Kidney tubule cell (primary cell): ENCODE measurements at regions not wholly inside any gene's neighbourhood (a gene's known extent, or its start where the extent isn't known, plus 50 kb on each side); places are given as distances from the start of the nearest gene placed in this dataset.
"Not testable (repeated sequence)": the region's sequence is repeated elsewhere in the genome, so short reads cannot be mapped to it uniquely, and the experiment has no call there.

Source experiments
- DNase-seq: peaks from one replicate; pipeline ENCODE4 v3.0.0-alpha.2; 2018; ENCODE audit warnings: low spot score

DNA sequence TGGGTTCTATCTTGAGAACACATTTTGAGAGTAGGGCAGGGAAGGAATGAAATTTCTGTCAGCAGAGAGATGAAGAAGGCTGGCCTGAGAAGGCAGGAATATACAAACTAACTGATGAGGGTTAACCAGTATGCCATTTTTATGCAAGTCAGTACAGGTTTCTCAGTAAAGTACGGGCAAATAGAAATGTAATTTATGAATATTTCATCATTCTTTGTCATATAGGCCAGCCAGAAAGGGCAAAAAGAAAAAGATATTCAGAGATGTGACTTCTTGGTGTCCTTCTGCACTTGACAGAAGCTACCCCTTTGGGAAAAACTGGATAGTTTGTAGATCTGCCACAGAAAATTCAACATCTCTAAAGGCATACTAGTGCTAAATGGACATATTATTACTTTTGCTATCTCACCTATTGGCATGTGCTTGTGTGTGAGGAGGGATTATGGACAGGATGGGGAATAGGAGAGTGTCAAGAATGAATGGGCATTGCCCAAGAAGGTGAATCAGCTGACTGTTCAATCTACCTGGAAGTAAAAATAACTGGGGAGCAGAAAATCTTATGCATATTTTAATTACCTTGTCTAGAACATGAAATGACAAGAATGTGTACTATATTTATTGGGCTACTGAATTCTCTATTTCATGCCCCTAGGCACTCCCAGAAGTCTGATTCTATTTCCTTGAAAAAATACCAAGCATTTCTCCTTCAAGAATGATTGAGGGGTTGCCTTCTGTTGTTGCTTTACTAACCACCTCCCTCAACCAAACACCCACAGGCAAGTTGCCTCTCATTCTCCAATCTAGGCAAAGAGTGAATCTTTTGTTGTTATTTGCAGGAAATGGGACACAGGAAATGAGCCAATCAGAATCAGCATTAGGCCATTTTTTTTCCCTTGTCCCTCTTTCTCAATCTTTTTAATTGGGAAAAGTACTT, 175.1 kb upstream of the SLC38A2 start:
- peak; percentile 52 for DNase-seq

DNA sequence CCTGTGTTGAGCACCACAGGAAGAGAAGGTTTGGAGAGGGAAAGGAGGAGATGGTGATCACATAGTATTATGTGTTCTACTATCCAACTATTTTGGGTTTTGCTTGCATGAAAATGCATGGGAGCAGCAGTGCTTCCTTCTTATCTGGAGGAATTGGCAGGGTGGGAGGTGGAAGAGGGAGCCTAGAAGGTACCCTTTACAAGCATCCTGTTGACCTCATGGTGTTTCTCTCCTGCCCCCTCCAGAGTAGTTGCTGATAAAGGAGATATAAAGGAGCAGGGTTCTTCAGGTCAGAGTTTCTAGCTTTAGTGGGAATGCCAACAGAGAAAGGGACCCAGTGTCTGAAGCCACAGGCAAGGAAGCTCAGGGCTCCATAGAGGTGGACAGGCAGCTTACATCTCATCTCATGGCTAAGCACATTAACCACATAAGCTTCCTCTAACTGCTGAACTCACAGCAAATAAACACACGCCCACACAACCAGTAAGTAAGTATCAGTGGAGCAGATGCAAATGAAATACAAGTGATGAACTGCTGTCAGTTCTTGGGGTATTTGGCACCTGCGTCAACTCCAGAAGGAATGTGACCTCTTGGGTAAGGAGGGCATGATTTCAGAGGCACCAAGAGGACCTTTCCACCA, 174.2 kb upstream of the SLC38A2 start:
- no peak for DNase-seq

DNA sequence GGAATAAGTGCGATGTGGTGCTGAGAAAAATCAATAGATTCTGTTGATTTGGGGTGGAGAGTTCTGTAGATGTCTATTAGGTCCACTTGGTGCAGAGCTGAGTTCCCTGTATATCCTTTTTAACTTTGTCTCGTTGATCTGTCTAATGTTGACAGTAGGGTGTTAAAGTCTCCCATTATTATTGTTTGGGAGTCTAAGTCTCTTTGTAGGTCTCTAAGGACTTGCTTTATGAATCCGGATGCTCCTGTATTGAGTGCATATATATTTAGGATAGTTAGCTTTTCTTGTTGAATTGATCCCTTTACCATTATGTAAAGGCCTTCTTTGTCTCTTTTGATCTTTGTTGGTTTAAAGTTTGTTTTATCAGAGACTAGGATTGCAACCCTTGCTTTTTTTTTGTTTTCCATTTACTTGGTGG, 170.8 kb upstream of the SLC38A2 start:
- not testable (repeated sequence) for DNase-seq

DNA sequence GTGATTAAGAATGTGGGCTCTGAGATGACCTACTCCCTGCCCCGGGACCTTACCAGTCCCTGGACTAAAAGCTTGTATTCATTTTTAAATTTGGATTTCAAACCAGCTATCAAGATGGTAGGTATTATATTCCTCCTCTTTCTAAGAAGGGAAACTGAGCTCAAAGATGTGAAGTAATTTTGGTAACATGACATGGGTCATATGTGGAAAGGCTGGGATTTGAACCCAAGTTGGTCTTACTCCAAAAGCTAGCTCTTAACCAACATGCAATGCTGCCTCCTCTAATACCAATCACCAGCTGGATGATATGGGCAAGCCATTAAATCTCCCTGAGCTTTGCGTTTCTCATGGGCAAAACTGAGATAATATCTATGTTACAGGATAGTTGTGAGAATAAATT, 166.4 kb upstream of the SLC38A2 start:
- no peak for DNase-seq

DNA sequence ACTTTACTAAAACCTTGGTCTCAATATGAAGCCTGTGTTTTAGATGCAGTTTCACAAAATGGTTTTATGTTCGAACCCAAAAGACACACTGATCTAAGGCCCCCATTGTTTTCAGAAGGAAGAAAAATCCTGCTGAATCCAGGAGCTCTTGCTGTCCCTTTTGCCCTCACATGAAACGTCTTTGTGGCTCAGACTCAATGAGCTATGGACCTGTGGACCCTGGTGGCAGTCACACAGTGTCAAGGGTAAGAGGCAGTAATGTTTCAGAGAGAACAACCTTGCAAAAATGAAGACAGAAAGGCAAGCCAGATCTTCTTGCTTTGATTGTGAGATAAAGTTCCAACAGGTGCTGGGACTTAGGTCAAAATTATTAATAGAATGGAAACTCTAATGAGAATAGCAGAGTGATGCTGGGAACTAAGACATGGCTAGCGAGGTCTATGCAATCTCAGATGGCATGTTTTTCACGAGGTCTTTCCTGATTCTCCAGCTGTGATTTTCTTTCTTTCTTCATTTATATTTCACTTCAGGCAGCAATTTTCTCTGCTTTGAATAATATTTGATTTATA, 164.9 kb upstream of the SLC38A2 start:
- no peak for DNase-seq

DNA sequence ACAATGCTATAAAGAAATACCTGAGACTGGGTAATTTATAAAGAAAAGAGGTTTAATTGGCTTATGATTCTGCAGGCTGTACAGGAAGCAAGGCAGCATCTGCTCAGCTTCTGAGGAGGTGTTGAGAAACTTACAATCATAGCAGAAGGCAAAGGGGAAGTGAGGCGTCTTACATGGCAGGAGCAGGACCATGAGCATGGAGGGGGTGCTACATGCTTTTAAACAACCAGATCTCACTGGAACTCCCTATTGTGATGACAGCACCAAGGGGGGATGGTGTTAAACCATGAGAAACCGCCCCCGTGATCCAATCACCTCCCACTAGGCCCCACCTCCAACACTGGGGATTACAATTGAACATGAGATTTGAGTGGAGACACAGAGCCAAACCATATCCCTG, 163.7 kb upstream of the SLC38A2 start:
- not testable (repeated sequence) for DNase-seq

DNA sequence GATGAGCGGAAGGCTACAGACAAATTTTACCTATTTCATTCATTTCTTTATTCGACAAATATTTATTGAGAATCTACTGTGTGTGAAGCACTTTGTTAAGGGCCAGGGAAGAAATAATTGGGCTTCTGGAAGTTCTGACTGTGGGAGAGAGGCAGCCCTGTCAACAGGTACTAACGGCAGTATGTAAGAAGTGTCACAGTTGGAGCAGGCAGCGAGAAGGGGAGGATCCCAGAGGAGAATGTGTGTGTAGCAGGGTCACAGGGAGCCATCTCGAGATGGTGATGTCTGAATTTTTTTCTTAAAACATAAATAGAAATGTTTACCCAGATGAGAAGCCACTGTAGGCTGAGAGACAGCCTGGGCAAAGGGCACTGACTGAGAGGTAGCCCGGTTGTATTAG, 163.3 kb upstream of the SLC38A2 start:
- DNase-seq, result no peak

DNA sequence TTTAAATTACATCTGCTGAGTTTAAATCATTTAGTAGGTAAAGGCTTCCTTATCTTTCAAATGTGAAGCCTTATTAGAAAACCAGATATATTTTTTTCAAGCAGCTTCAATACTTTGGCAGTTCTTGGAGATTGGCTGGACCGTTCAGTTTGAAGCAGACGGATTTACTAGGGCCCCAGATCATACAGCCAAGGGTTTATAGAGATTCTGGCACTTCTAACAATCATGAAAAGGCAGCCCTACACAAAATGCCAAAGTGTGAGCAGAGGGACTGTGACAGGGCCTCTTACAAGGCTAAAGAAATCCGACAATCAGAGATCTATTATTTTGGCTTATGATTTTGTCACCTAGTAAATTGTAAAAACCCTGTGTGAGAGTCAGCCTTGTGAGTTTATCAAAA, 162.8 kb upstream of the SLC38A2 start:
- DNase-seq, result no peak

DNA sequence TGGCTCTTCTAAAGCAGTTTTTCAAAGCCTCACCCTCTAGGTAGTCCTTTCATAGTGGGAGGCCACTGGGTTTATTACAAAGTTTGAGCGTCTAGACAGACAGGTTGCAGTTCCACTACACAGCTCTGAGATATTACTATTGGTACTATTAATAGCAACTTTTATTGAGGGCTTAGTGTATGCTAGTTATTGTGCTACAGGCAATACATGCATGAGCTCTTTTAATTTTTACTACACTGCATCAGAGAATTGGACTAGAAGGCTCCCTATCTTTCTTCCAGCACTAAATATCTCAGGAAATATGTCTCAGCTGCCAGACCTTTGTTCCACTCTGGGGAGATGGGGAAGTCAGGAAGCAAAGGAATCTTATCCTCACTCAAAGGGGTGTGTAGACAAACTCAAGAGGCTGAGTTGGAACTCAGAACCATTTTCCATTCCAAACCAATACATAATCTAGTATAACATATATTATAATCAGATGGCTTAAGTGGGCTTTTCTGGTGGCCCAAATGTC, 161.8 kb upstream of the SLC38A2 start:
- no peak for DNase-seq

DNA sequence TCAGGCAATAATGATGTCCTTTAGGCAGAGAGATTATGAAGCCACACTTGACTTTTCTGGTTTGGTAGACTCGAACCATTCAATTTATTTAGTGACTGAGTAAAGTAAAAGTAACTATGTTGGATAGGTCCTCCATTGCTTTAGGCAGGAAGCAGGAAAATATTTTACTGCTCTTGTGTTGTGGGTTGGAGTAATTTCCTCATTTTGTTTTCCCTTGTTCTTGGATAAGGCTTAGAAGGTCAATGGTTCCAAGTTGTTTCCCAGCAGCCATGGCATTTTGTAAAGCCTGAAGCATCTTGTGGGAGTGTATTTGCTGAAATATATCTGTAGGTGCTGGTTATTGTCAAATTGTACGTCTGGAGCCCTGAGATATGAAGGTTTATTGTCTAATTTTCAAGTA, 161.2 kb upstream of the SLC38A2 start:
- DNase-seq, result no peak

DNA sequence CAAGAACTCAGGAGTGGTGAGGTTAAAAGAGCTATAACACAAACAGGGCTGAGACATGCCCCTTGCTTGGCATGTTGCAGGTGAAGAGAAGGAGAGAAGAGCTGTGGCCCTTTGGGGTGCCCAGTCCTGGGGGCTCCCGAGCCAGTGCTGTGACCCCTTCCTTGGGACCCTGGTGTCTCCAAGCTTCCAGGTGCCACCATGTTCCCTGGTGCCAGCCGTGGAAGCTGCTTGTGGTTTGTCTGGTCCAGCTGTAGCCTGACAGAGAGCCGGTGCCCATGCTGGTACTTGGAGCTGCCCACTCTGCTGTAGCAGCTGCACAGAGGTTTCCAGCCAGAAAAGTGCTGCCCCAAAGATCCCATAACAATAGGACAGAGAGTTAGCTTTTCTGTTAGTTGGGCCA, 159.2 kb upstream of the SLC38A2 start:
- DNase-seq, result no peak

DNA sequence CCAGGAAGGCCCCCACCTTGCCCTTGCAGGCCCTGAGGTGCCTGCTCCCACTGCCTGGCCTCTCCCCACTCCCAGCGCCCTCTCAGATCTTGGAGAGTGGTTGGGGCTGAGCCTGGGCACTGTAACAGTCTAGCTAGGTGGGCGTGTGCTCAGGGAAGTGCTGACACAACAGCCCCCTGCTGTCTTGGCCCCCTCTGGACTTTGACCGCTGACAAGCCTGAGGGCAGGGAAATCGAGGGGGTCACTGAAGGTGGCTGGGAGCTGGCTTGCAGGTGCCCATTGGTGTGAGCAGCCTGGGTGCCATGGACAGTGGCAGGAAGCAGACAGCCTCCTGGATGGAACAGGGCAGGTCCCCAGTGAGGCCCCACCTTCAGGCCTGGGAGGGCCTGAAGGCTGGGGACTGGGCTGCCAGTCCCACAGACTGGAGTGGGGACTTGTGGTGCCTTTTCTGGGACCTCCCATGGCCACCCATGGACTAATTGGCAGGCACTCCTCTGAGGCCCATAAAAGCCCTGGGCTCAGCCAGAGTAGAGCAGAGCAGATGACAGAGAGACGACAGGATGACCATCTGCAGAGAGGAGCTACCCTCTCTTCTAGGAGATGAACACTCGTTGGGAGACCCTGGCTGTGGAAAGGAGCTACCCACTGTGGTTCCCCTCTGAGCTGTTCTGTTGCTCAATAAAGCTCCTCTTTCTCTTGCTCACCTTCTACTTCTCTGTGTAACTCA, 158.6 kb upstream of the SLC38A2 start:
- DNase-seq, result no peak

DNA sequence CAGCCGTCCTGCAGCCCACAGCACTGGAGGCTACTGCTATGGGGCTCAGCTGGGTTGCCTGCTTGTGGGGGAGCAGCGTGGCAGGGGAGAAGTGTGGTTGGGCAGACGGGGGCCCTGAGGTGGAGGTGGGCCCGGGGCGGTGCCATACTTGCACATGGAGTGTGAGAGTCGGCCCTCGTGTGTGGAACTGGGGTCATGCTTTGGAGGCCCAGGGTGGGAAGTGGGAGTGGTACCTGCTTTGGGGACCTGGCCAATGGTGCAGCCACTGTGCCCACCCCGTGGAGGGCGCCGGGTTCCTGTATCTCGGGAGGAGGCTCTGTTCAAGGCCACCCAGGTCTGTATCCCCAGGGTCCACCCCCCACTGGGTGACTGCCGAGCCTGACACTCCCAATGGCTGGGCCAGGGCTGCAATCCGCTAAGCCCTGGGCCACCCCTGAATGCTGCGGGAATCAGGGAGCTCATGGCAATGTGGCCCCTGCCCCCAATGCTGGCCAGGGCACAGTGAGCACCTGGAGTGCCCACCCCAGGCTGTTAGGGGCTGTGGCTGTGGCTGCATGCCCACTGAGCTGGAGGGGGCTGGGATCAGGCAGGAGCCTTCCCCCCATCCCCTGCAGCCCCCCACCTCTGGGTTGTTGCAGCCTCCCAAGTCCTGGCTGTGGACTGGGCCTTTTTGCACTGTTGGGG, 157.9 kb upstream of the SLC38A2 start:
- DNase-seq, result no peak

DNA sequence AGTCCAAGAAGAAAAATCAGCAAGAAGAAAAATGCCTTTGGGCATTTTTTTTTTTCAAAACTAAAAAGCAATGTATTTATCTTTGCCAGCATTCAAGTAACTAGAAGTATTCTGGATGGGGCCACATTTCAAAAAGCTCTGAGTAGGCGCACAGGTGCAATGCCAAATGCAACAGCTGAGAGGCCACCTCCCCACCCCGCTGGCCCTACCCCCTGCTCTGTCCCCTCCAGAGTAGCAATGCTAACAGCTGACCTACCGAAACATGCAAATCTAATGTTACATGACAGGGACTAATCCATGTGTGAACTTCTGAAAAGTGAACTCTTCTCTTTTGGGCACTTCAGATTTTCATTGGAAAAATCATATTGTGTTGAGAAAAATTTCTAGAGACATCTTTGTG, 153.7 kb upstream of the SLC38A2 start:
- no peak for DNase-seq

DNA sequence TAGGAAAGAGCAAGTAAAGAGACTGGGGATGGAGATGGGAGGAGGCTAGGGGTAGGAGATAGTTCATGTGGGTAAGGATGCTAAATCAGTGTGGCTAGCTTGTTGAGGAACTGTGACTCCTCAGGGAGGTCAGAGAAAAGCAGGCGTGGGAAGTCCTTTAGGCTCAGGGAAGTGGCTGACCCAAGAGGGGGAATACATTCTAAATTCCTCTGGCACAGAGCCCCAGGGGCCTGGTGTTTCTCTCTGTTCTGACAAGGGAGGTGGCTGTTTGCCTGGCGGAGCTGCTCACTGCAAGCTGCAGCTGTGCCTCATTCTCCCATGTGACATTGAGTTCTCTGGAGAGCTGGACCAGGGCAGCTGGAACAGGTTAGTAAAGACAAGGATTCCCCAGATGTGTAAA, 152.2 kb upstream of the SLC38A2 start:
- DNase-seq, result peak; percentile 22

DNA sequence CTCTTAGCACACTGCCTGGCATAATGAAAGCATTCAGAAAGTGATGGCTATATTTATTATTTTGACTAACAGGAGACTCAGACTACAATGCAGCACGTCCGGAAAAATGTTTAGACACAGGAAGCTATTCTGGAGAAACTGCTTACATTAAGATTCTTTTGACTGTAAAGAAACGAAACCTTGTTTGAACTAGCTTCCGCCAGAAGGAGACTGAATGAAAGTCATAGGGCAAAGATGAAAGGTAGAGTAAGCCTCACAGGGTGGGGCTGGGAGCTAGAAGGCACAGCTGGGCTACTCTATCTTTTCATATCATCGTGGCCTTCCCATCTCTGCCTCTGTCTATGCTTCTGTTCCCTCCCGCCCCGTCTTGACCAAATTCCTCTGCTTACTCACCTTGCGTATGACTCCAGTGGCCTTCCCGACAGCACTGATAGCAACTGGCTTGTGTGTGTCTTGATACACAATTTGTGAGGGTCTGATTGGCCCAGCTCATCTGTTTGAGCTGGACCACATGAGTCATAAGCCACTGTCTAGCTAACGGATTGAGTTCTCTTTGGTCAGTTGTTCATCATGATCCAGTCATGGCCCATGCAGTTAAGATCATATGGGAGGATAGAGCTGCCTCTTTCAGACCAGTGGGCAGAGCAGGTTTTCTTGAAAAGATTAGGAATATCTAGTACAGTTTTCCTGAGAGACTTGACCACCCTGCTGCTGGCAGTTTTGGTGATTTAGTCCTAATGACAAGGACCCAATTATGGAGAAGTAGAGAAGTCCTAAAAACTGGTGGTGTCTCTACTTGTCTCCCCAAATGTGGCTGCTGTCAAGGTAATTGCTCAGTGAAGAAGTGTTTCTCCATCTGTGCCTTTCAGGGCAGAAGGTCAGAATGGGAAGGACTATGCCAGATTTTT, 151.5 kb upstream of the SLC38A2 start:
- DNase-seq, result peak; percentile 98

DNA sequence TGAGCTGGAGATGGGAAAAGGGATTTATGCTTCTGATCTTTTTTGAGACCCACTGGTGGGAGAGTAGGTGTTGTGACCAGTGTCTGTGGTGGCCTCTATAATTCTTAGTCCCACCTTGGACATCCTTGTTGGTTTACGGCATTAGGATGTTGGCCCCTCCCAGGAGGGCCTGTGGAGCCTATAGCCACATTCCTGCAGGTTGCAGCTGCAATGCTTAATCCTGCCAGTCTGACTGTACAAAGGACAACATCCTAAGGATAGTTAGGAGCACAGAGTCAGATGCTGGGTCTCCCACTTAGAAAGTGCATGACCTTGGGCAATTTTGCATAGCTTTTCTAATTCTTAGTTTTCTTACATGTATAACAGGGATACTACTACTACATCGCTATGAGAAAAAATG, 150.9 kb upstream of the SLC38A2 start:
- DNase-seq, result no peak

DNA sequence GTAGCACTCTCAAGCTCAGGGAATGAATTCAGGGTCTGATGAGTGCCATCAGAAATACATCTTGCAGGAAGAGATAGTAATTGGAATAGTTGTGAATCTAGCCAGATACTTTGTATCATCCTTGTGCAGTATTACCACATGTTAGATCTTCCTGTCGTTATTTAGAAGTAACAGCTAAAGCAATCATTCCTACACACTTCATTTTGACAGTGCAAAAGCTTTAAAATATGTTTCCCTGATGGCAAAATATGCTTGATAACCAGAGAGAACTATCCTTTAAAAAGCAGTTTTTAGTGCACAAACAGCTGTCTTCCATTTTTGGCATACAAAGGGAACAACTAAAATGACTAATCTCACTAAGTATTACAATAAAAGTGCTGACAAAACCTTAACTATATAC, 149.5 kb upstream of the SLC38A2 start:
- DNase-seq, result no peak

DNA sequence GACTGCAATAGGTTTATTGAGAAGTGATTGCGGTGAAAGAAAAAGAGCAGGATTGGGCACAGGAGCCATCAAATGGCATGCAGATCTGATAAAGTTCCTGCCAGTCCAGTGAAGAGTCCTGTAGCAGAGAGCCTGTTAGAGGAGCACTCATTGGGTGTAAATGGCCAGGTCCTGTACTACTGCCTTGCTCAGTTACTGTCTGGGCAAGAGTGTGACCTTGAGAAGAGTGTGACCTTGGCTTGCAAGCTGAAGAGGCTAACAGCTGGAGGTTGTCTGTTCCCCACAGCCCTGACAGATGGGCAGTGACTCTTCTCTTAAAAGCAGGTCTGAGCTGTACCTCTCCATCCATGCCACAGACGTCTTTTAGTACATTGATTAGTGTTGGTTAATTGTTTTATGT, 148.6 kb upstream of the SLC38A2 start:
- no peak for DNase-seq

DNA sequence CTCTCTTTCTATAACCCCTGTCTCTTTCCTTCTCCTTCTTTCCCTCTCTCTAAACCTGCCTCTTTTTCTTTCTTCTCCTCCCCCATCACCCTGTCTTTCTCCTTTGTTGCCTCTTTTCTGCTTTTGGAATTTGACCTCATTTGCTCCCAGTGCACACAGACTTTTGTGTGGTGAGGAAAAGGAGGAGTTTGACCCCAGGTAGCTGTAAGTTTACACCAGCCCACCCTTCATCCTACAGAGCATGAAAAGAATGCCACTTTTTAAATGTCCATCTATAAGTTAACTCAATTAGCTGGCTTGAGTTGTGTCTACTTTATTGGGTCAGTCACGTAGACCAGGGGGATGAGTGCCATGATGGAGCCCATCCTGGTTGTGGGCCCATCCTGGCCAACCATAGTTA, 146.8 kb upstream of the SLC38A2 start:
- no peak for DNase-seq

DNA sequence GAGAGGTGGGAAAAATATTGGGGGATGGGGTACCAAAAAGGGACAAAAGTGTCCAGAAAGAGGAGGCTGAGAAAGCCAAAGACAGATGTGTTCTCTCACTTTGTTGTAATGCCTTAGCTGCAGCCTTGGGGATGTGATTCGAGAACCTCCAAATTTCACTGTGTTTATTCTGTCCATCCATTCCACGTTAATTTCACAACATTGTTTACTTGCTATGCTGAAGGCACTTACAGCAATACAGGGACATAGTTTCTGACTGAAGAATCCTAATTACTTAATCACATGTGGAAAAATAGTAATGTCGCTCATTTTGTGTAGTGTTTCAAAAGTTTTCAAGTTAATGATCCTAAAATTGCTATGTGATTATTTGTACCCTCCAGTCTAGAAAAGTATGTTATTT, 146.2 kb upstream of the SLC38A2 start:
- DNase-seq, result no peak
